Loucy (cell line): ENCODE measurements at regions not wholly inside any gene's neighbourhood (a gene's known extent, or its start where the extent isn't known, plus 50 kb on each side); places are given as distances from the start of the nearest gene placed in this dataset.
"Not testable (repeated sequence)": the region's sequence is repeated elsewhere in the genome, so short reads cannot be mapped to it uniquely, and the experiment has no call there.

Experiments used
- EZH2phosphoT487 ChIP-seq: fragments of 200-600 bp; IDR thresholded peaks from 2 replicates; pipeline ENCODE4 v1.6.1; 2018; ENCODE audit warnings: antibody characterized with exemption, mild to moderate bottlenecking, moderate library complexity, borderline replicate concordance
- TF ChIP-seq, protein P1 (sequence below): fragments of 200-600 bp; sonication (generic); conservative IDR thresholded peaks from 2 replicates; pipeline ENCODE4 v1.5.1; 2014; ENCODE audit warnings: mild to moderate bottlenecking, antibody characterized with exemption, low read length

DNA sequence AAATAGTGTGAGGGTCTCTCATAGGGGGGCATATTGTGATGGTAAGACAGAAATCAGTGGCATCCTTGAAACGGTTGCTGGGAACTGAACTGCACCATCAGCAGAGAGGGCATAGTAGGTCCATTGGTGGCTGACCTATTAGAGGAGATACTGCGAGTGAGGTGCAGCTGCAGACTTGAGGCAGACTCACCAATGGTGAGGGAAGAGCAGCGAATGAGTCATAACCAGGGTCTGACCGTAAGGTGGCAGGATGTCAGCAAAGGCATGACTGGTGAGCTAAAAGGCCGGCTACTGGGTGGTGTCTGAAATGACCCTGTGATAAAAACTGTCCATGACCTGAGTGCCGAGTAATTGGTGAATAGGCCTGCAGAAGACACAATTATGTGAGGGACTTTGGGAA is 86.7 kb downstream of the TNFRSF13B start:
- TF ChIP-seq, protein P1, sequence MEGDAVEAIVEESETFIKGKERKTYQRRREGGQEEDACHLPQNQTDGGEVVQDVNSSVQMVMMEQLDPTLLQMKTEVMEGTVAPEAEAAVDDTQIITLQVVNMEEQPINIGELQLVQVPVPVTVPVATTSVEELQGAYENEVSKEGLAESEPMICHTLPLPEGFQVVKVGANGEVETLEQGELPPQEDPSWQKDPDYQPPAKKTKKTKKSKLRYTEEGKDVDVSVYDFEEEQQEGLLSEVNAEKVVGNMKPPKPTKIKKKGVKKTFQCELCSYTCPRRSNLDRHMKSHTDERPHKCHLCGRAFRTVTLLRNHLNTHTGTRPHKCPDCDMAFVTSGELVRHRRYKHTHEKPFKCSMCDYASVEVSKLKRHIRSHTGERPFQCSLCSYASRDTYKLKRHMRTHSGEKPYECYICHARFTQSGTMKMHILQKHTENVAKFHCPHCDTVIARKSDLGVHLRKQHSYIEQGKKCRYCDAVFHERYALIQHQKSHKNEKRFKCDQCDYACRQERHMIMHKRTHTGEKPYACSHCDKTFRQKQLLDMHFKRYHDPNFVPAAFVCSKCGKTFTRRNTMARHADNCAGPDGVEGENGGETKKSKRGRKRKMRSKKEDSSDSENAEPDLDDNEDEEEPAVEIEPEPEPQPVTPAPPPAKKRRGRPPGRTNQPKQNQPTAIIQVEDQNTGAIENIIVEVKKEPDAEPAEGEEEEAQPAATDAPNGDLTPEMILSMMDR = not testable (repeated sequence)
- not testable (repeated sequence) for TF ChIP-seq EZH2phosphoT487
